ENCODE measurements at regions not wholly inside any gene's neighbourhood (a gene's known extent, or its start where the extent isn't known, plus 50 kb on each side); places are given as distances from the start of the nearest gene placed in this dataset.

- no TSS peak for BruUV-seq (replicated peaks)
- H3K36me3 ChIP-seq (ENCODE audit: low read depth, low read length): no peaks in the 10 kb centered on the region
- POLR2A ChIA-PET (ENCODE audit: unreplicated experiment): no interaction called here
- H3K4me1 ChIP-seq (ENCODE audit: insufficient read depth, low read length): no peaks in the 10 kb centered on the region
- CTCF ChIA-PET: no interaction called here
- H3F3A ChIP-seq (ENCODE audit: low read length, unreplicated experiment): no peaks in the 10 kb centered on the region
- H4K20me1 ChIP-seq (ENCODE audit: low read length): no peaks in the 10 kb centered on the region
- H3K9ac ChIP-seq (ENCODE audit: low read length): no peak overlapping the region
- H2AFZ ChIP-seq (ENCODE audit: low read length): no peak overlapping the region
- no peak for ATAC-seq
- H3K79me2 ChIP-seq (ENCODE audit: low read length): no peaks in the 10 kb centered on the region
- no peak overlapping the region for H3K4me3 ChIP-seq (ENCODE audit: low read length)
- H3K4me2 ChIP-seq (ENCODE audit: low read length): no peak overlapping the region
- no peaks in the 10 kb centered on the region for H3K9me3 ChIP-seq (ENCODE audit: low read length)
- no peaks in the 10 kb centered on the region for H3K9me2 ChIP-seq (replicated peaks; ENCODE audit: low read length)
- intact Hi-C loops (cut with micrococcal nuclease): no loop called here
- H3K27ac ChIP-seq (ENCODE audit: low read length): no peak overlapping the region
- no peaks in the 10 kb centered on the region for H3K27me3 ChIP-seq (ENCODE audit: low read length)
- TF ChIP-seq EZH2 (IDR thresholded peaks at IDR 0.05; ENCODE audit: low read length, unreplicated experiment): no peak
- no peak for DNase-seq
Observed at GRCh38 chr20:12956303-12956702, 52.5 kb upstream of the SPTLC3 start.

GRCh38 chr20:12957968-12958367 is 50.8 kb upstream of the SPTLC3 start:
- CTCF ChIA-PET: no interaction called here

More at GRCh38 chr20:12957968-12958367, 50.8 kb upstream of the SPTLC3 start:
- Histone ChIP-seq H3K27ac (ENCODE audit: low read length) (no peak overlapping the region), H3K9me3 (ENCODE audit: low read length) (no peaks in the 10 kb centered on the region), H3K27me3 (ENCODE audit: low read length) (no peaks in the 10 kb centered on the region), H2AFZ (ENCODE audit: low read length) (no peak overlapping the region), H3K36me3 (ENCODE audit: low read depth, low read length) (no peaks in the 10 kb centered on the region), H3F3A (ENCODE audit: low read length, unreplicated experiment) (no peaks in the 10 kb centered on the region), H3K4me3 (ENCODE audit: low read length) (no peak overlapping the region), H3K4me2 (ENCODE audit: low read length) (no peak overlapping the region), H3K79me2 (ENCODE audit: low read length) (no peaks in the 10 kb centered on the region), H3K9me2 (replicated peaks; ENCODE audit: low read length) (no peaks in the 10 kb centered on the region), H3K4me1 (ENCODE audit: insufficient read depth, low read length) (peaks cover 4% of the 10 kb centered on the region), H4K20me1 (ENCODE audit: low read length) (no peaks in the 10 kb centered on the region), H3K9ac (ENCODE audit: low read length) (no peak overlapping the region)
- intact Hi-C loops (cut with micrococcal nuclease): no loop called here
- no TSS peak for BruUV-seq (replicated peaks)
- ATAC-seq (no peak), DNase-seq (no peak)
- POLR2A ChIA-PET (ENCODE audit: unreplicated experiment): no interaction called here
- no peak for TF ChIP-seq EZH2phosphoT487 (IDR thresholded peaks at IDR 0.05; ENCODE audit: borderline replicate concordance, low read length)
- TF ChIP-seq EZH2 (IDR thresholded peaks at IDR 0.05; ENCODE audit: low read length, unreplicated experiment): no peak
- TF ChIP-seq CTCF (conservative IDR thresholded peaks at IDR 0.05; ENCODE audit: low read depth, low read length): no peak

Data from PC-3 (cell line).